Type B pancreatic cell (in vitro differentiated cells): ENCODE measurements at regions not wholly inside any gene's neighbourhood (a gene's known extent, or its start where the extent isn't known, plus 50 kb on each side); places are given as distances from the start of the nearest gene placed in this dataset.
"Not testable (repeated sequence)": the region's sequence is repeated elsewhere in the genome, so short reads cannot be mapped to it uniquely, and the experiment has no call there.

Source experiments
- DNase-seq: peaks from one replicate; pipeline ENCODE4 v3.0.0; 2021; ENCODE audit warnings: mixed read lengths; ENCODE audit not compliant: unreplicated experiment; ENCODE audit errors: extremely low spot score
- H3K27ac Mint-ChIP-seq: 2 replicates; pipeline ENCODE4 v1.8.0; 2021; ENCODE audit warnings: mild to moderate bottlenecking, mixed read lengths
- H3K27me3 Mint-ChIP-seq: 2 replicates; pipeline ENCODE4 v1.8.0; 2021; ENCODE audit warnings: mixed read lengths
- H3K36me3 Mint-ChIP-seq: 2 replicates; pipeline ENCODE4 v1.8.0; 2021; ENCODE audit warnings: mixed read lengths
- H3K4me1 Mint-ChIP-seq: one replicate; pipeline ENCODE4 v1.8.0; 2021; ENCODE audit warnings: mixed read lengths; ENCODE audit not compliant: unreplicated experiment
- H3K4me3 Mint-ChIP-seq: 2 replicates; pipeline ENCODE4 v1.8.0; 2021; ENCODE audit warnings: mild to moderate bottlenecking, mixed read lengths
- H3K9me3 Mint-ChIP-seq: 2 replicates; pipeline ENCODE4 v1.8.0; 2021; ENCODE audit warnings: mixed read lengths
- TF ChIP-seq, protein P1 (sequence below): fragments of 200-600 bp; sonication (generic); conservative IDR thresholded peaks from 2 replicates; pipeline ENCODE4 v1.5.0; 2021; ENCODE audit warnings: antibody characterized with exemption, mild to moderate bottlenecking

DNA sequence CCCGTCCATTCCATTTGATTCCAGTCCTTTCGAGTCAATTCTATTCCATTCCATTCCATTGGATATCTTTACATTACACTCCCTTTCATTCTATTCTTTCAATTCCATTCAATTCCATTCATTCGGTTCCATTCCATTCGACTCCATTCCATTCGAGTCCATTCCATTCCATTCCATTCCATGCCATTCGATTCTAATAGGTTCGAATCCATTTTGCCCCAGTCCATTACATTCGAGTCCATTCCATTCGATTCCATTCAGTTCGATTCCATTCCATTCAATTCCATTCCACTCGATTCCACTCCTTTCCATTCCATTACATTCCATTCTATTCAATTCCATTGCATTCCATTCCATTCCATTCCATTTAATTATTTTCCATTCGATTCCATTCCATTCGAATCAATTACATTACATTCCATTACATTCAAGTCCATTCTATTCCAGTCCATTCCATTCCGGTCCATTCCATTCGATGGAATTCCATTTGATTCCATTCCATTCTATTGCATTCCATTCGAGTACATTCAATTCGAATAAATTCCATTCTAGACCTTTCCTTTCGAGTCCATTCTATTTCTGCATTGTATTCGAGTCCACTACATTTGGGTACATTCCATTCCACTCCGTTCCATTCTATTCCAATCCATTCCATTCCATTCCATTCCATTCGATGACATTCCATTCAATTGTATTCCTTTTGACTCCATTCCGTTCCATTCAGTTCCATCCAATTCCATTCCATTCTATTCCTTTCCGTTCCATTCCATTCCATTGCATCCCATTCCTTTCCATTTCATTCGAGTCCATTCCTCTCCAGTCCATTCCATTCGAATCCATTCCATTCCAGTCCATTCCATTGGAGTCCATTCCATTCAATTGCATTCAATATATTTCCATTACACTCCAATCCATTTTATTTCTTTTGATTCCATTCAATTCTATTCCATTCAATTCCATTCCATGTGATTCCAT is 2604.8 kb upstream of the TPTE start:
- Mint-ChIP-seq H3K4me3 (no peak overlapping the region), H3K27me3 (no peaks in the 10 kb centered on the region), H3K4me1 (no peaks in the 10 kb centered on the region), H3K36me3 (peaks cover 7% of the 10 kb centered on the region), H3K9me3 (peaks cover 12% of the 10 kb centered on the region), H3K27ac (no peak overlapping the region)
- TF ChIP-seq, protein P1, sequence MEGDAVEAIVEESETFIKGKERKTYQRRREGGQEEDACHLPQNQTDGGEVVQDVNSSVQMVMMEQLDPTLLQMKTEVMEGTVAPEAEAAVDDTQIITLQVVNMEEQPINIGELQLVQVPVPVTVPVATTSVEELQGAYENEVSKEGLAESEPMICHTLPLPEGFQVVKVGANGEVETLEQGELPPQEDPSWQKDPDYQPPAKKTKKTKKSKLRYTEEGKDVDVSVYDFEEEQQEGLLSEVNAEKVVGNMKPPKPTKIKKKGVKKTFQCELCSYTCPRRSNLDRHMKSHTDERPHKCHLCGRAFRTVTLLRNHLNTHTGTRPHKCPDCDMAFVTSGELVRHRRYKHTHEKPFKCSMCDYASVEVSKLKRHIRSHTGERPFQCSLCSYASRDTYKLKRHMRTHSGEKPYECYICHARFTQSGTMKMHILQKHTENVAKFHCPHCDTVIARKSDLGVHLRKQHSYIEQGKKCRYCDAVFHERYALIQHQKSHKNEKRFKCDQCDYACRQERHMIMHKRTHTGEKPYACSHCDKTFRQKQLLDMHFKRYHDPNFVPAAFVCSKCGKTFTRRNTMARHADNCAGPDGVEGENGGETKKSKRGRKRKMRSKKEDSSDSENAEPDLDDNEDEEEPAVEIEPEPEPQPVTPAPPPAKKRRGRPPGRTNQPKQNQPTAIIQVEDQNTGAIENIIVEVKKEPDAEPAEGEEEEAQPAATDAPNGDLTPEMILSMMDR, result no peak
- DNase-seq, result no peak

DNA sequence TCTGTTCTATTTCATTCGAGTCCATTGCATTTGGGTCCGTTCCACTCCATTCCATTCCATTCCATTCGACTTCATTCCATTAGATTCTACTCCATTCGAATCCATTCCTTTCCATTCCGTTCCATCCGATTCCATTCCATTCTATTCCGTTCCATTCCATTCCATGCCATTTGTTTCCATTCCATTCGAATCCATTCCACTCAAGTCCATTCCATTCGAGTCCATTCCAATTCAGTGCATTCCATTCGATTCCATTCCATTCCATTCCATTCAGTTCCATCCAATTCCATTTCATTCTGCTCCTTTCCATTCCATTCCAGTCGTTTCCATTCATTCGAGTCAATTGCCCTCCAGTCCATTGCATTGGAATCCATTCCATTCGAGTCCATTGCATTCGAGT is 2603.7 kb upstream of the TPTE start:
- Mint-ChIP-seq H3K4me3 (no peak overlapping the region), H3K36me3 (peaks cover 7% of the 10 kb centered on the region), H3K4me1 (no peaks in the 10 kb centered on the region), H3K27me3 (no peaks in the 10 kb centered on the region), H3K27ac (no peak overlapping the region), H3K9me3 (peaks cover 23% of the 10 kb centered on the region)
- TF ChIP-seq, protein P1, result no peak
- DNase-seq, result no peak

DNA sequence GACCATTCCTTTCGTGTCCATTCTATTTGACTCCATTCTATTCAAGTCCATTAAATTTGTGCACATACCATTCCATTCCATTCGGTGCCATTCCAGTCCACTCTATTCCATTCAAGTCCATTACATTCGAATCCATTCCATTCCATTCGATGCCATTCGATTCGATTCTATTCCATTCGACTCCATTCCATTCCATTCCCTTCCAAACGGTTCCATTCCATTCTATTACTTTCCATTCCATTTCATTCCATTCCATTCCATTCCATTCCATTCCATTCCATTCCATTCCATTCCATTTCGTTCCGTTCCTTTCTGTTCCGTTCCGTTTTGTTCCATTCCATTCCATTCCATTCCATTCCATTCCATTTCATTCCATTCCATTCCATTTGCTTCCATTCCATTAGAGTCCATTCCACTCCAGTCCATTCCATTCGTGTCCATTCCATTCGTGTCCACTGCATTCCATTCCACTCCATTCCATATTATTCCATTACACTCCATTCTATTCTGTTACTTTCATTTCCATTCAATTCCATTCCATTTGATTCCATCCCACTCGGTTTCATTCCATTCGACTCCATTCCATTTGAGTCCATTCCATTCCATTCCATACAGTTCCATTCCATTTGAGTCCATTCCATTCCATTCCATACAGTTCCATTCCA is 2595.3 kb upstream of the TPTE start:
- not testable (repeated sequence) for H3K27ac Mint-ChIP-seq, H3K4me1 Mint-ChIP-seq, H3K27me3 Mint-ChIP-seq, DNase-seq, H3K4me3 Mint-ChIP-seq
- Mint-ChIP-seq H3K36me3 (peaks cover 19% of the 10 kb centered on the region), H3K9me3 (peaks cover 84% of the 10 kb centered on the region)

DNA sequence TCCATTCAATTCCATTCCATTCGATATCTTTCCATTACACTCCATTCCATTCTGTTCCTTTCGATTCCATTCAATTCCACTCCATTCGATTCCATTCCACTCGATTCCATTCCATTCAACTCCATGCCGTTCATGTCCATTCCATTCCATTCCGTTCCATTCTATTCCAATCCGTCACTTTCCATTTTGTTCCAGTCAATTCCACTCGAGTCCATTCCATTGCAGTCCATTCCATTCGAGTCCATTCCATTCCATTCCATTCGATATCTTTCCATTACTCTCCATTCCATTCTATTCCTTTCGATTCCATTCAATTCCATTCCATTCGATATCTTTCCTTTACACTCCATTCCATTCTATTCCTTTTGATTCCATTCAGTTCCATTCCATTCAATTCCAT is 2592.9 kb upstream of the TPTE start:
- H3K9me3 Mint-ChIP-seq, result peaks cover 79% of the 10 kb centered on the region
- H3K4me1 Mint-ChIP-seq, H3K27me3 Mint-ChIP-seq, H3K4me3 Mint-ChIP-seq, H3K27ac Mint-ChIP-seq, DNase-seq: not testable (repeated sequence)
- peaks cover 28% of the 10 kb centered on the region for H3K36me3 Mint-ChIP-seq

DNA sequence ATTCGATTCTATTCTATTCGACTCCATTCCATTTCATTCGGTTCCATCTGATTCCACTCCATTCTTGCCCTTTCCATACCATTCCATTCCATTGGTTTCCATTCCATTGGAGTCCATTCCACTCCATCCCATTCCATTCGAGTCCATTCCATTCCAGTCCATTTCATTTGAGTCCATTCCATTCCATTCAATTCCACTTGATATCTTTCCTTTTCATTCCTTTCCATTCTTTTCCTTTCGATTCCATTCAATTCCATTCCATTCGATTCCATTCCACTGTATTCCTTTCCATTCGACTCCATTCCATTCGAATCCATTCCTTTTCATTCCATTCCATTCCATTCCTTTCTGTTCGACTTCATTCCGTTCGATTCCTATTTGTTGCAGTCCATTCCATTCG is 2591.8 kb upstream of the TPTE start:
- not testable (repeated sequence) for H3K27ac Mint-ChIP-seq, H3K4me3 Mint-ChIP-seq, H3K4me1 Mint-ChIP-seq, H3K27me3 Mint-ChIP-seq, DNase-seq
- Mint-ChIP-seq H3K36me3 (peaks cover 28% of the 10 kb centered on the region), H3K9me3 (peaks cover 76% of the 10 kb centered on the region)

DNA sequence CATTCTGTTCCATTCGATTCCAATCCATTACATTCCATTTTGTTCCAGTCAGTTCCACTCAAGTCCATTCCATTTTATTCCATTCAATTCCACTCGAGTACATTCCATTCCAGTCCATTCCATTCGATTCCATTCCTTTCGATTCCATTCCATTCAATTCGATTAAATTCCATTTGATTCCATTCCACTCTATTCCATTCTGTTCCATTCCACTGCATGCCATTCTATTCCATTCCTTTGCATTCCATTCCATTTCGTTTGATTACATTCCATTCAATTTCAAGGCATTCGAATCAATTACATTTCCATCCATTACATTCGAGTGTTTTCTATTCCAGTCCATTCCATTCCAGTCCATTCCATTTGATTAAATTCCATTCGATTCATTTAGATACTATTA is 2590.9 kb upstream of the TPTE start:
- Mint-ChIP-seq H3K9me3 (peaks cover 77% of the 10 kb centered on the region), H3K36me3 (peaks cover 31% of the 10 kb centered on the region)
- not testable (repeated sequence) for H3K4me3 Mint-ChIP-seq, H3K27ac Mint-ChIP-seq, DNase-seq, H3K4me1 Mint-ChIP-seq, H3K27me3 Mint-ChIP-seq

DNA sequence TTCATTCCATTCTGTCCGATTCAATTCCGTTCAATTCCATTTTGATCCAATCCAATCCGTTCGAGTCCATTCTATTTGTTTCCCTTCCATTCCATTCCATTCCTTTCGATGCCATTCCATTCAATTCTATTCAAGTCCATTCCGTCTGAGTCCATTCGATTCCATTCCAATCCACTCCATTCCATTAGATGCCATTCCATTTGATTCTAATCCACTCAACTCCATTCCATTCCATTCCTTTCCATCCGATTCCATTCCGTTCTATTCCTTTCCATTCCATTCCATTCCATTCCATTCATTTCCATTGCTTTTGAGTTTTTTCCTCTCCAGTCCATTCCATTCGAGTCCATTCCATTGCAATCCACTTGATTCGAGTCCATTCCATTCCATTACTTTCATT is 2589.3 kb upstream of the TPTE start:
- Mint-ChIP-seq H3K9me3 (peaks cover 83% of the 10 kb centered on the region), H3K36me3 (peaks cover 37% of the 10 kb centered on the region)
- not testable (repeated sequence) for H3K4me1 Mint-ChIP-seq, H3K4me3 Mint-ChIP-seq, H3K27ac Mint-ChIP-seq, DNase-seq, H3K27me3 Mint-ChIP-seq

DNA sequence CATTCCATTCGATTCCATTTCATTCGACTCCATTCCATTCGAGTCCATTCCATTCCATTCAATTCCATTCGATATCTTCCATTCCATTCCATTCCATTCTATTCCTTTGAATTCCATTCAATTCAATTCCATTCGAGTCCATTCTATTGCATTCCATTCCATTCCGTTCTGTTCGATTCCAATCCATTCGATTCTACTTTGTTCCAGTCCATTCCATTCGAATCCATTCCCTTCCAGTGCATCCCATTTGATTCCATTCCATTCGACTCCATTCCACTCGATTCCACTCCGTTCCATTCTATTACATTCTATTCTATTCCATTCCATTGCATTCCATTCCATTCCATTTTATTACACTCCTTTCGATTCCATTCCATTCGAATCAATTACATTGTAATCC is 2588.5 kb upstream of the TPTE start:
- peaks cover 42% of the 10 kb centered on the region for H3K36me3 Mint-ChIP-seq
- not testable (repeated sequence) for H3K27ac Mint-ChIP-seq
- H3K9me3 Mint-ChIP-seq, result peaks cover 83% of the 10 kb centered on the region

More for the DNA sequence above, 2588.5 kb upstream of the TPTE start:
- not testable (repeated sequence) for DNase-seq, H3K4me3 Mint-ChIP-seq, H3K27me3 Mint-ChIP-seq, H3K4me1 Mint-ChIP-seq
